ENCODE measurements at regions not wholly inside any gene's neighbourhood (a gene's known extent, or its start where the extent isn't known, plus 50 kb on each side); places are given as distances from the start of the nearest gene placed in this dataset.

DNA sequence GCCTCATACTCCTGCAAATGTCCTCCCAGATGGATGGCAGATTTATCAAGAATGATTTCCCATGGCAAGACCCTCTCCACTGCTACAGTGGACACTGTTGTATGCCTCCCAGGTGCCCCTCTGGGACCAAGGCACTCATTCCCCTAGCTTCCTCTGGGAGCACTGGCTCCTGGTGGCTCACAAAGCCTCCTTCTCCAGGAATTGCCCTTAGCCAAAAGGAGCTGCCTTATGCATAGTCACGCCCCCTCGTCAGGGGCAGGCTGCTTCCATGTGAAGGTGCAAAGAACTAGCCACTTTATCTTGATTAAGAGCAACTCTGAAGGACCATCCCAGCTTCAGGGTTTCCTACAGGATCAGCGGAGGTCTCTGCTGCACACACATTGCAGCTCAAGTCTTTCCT lies 358.1 kb downstream of the CDK5RAP2 start:
- DNase-seq: no peak
- POLR2A ChIA-PET: no interaction called here
- no peaks in the 10 kb centered on the region for H3K9me3 Mint-ChIP-seq (ENCODE audit: insufficient read depth)
- no peaks in the 10 kb centered on the region for H3K4me1 Mint-ChIP-seq
- no peak overlapping the region for H3K4me3 ChIP-seq (ENCODE audit: control extremely low read depth in 1 of 5, extremely low read depth in 1 of 5, insufficient read depth in 1 of 5, low read depth in 2 of 5, low read length in 4 of 5)
- no peaks in the 10 kb centered on the region for H4K20me1 ChIP-seq (ENCODE audit: control insufficient read depth, insufficient read depth, low read length, poor library complexity, severe bottlenecking)
- H3K27ac Mint-ChIP-seq: no peak overlapping the region
- H3K27ac ChIP-seq (ENCODE audit: low read length in 2 of 2): no peak overlapping the region
- no peaks in the 10 kb centered on the region for H3K36me3 ChIP-seq (replicated peaks in 1 of 2; ENCODE audit: control extremely low read depth in 1 of 2, control insufficient read depth in 1 of 2, extremely low read depth in 1 of 2, insufficient read depth in 2 of 2, low read length in 1 of 2)
- H3K27me3 ChIP-seq (replicated peaks in 1 of 4; ENCODE audit: control extremely low read depth in 1 of 4, control insufficient read depth in 3 of 4, insufficient read depth in 4 of 4, low read length in 3 of 4): peaks cover 0 to 4% (median 0%) of the 10 kb centered on the region in 4 experiments
- intact Hi-C loops (cut with micrococcal nuclease): no loop called here
- H3K4me1 ChIP-seq (ENCODE audit: control insufficient read depth in 2 of 2, insufficient read depth in 2 of 2, low read length in 2 of 2): no peaks in the 10 kb centered on the region
- TF ChIP-seq, protein P1, sequence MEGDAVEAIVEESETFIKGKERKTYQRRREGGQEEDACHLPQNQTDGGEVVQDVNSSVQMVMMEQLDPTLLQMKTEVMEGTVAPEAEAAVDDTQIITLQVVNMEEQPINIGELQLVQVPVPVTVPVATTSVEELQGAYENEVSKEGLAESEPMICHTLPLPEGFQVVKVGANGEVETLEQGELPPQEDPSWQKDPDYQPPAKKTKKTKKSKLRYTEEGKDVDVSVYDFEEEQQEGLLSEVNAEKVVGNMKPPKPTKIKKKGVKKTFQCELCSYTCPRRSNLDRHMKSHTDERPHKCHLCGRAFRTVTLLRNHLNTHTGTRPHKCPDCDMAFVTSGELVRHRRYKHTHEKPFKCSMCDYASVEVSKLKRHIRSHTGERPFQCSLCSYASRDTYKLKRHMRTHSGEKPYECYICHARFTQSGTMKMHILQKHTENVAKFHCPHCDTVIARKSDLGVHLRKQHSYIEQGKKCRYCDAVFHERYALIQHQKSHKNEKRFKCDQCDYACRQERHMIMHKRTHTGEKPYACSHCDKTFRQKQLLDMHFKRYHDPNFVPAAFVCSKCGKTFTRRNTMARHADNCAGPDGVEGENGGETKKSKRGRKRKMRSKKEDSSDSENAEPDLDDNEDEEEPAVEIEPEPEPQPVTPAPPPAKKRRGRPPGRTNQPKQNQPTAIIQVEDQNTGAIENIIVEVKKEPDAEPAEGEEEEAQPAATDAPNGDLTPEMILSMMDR (IDR thresholded peaks at IDR 0.05): no peak
- TF ChIP-seq EZH2 (IDR thresholded peaks at IDR 0.05; ENCODE audit: borderline replicate concordance, insufficient read depth, low read depth, low read length, poor library complexity, severe bottlenecking): no peak
- no peaks in the 10 kb centered on the region for H3K79me2 ChIP-seq (ENCODE audit: control insufficient read depth, insufficient read depth, low read length)
- peaks cover 6% of the 10 kb centered on the region for H3K27me3 Mint-ChIP-seq
- H2AFZ ChIP-seq (ENCODE audit: insufficient read depth, low read depth, low read length, poor library complexity, severe bottlenecking): no peak overlapping the region
- no peaks in the 10 kb centered on the region for H3K9me3 ChIP-seq (ENCODE audit: control extremely low read depth in 1 of 3, control insufficient read depth in 2 of 3, insufficient read depth in 1 of 3, low read length in 2 of 3)
- 35% methylated on average over 3 of the region's 3 CpGs for WGBS (ENCODE audit: insufficient coverage)
- CTCF ChIA-PET: no interaction called here
- no peak overlapping the region for H3K9ac ChIP-seq (ENCODE audit: low read length)
- H3K4me2 ChIP-seq (replicated peaks; ENCODE audit: low read depth, low read length, poor library complexity, severe bottlenecking): no peak overlapping the region
- no peak overlapping the region for H3K4me3 Mint-ChIP-seq
- ATAC-seq (ENCODE audit: low read depth): no peak

DNA sequence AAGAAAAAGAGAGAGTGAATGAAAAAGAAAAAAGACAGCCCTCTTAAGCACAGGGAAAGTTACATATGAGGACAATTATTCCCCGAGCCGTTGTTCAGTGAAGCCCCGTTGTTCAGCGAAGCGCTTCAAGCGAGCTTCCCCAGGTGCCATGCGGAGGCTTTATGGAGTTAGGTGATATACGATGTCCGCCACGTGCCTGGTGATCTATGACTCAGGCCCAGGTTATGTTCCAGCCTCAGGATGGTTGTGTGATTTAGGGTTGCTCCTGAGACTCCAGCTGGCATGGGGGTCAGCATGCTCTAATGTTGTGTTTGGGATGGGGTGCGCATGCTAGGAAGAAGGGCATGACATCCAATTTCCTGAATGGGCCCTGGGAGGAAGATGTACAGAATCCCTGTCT lies 365.6 kb downstream of the CDK5RAP2 start:
- Mint-ChIP-seq H3K4me1 (no peaks in the 10 kb centered on the region), H3K27ac (no peak overlapping the region), H3K4me3 (no peak overlapping the region), H3K27me3 (peaks cover 15% of the 10 kb centered on the region), H3K9me3 (ENCODE audit: insufficient read depth) (no peaks in the 10 kb centered on the region)
- H3K79me2 ChIP-seq (ENCODE audit: control insufficient read depth, insufficient read depth, low read length): no peaks in the 10 kb centered on the region
- no peak overlapping the region for H2AFZ ChIP-seq (ENCODE audit: insufficient read depth, low read depth, low read length, poor library complexity, severe bottlenecking)
- H3K27ac ChIP-seq (ENCODE audit: low read length in 2 of 2): no peak overlapping the region
- H3K4me1 ChIP-seq (ENCODE audit: control insufficient read depth in 2 of 2, insufficient read depth in 2 of 2, low read length in 2 of 2): no peaks in the 10 kb centered on the region
- ATAC-seq (ENCODE audit: low read depth) (no peak), DNase-seq (no peak)
- no peak overlapping the region for H3K4me3 ChIP-seq (ENCODE audit: control extremely low read depth in 1 of 5, extremely low read depth in 1 of 5, insufficient read depth in 1 of 5, low read depth in 2 of 5, low read length in 4 of 5)
- no peaks in the 10 kb centered on the region for H4K20me1 ChIP-seq (ENCODE audit: control insufficient read depth, insufficient read depth, low read length, poor library complexity, severe bottlenecking)
- H3K9ac ChIP-seq (ENCODE audit: low read length): no peak overlapping the region
- ChIA-PET CTCF (no interaction called here), POLR2A (no interaction called here)
- WGBS (ENCODE audit: insufficient coverage): 86% methylated on average over 11 of the region's 11 CpGs
- TF ChIP-seq, protein P1 (IDR thresholded peaks at IDR 0.05): no peak
- no peak for TF ChIP-seq EZH2 (IDR thresholded peaks at IDR 0.05; ENCODE audit: borderline replicate concordance, insufficient read depth, low read depth, low read length, poor library complexity, severe bottlenecking)
- H3K27me3 ChIP-seq (replicated peaks in 1 of 4; ENCODE audit: control extremely low read depth in 1 of 4, control insufficient read depth in 3 of 4, insufficient read depth in 4 of 4, low read length in 3 of 4): no peaks in the 10 kb centered on the region
- no peak overlapping the region for H3K4me2 ChIP-seq (replicated peaks; ENCODE audit: low read depth, low read length, poor library complexity, severe bottlenecking)
- intact Hi-C loops (cut with micrococcal nuclease): no loop called here
- H3K9me3 ChIP-seq (ENCODE audit: control extremely low read depth in 1 of 3, control insufficient read depth in 2 of 3, insufficient read depth in 1 of 3, low read length in 2 of 3): no peaks in the 10 kb centered on the region
- H3K36me3 ChIP-seq (replicated peaks in 1 of 2; ENCODE audit: control extremely low read depth in 1 of 2, control insufficient read depth in 1 of 2, extremely low read depth in 1 of 2, insufficient read depth in 2 of 2, low read length in 1 of 2): no peaks in the 10 kb centered on the region
